NCI-H526 (cell line): ENCODE measurements at regions not wholly inside any gene's neighbourhood (a gene's known extent, or its start where the extent isn't known, plus 50 kb on each side); places are given as distances from the start of the nearest gene placed in this dataset.
"Not testable (repeated sequence)": the region's sequence is repeated elsewhere in the genome, so short reads cannot be mapped to it uniquely, and the experiment has no call there.

ENCODE experiments used
- DNase-seq, 2 experiments: peaks; one replicate each; lab custom pipeline; 2025; lab: John Stamatoyannopoulos, UW

DNA sequence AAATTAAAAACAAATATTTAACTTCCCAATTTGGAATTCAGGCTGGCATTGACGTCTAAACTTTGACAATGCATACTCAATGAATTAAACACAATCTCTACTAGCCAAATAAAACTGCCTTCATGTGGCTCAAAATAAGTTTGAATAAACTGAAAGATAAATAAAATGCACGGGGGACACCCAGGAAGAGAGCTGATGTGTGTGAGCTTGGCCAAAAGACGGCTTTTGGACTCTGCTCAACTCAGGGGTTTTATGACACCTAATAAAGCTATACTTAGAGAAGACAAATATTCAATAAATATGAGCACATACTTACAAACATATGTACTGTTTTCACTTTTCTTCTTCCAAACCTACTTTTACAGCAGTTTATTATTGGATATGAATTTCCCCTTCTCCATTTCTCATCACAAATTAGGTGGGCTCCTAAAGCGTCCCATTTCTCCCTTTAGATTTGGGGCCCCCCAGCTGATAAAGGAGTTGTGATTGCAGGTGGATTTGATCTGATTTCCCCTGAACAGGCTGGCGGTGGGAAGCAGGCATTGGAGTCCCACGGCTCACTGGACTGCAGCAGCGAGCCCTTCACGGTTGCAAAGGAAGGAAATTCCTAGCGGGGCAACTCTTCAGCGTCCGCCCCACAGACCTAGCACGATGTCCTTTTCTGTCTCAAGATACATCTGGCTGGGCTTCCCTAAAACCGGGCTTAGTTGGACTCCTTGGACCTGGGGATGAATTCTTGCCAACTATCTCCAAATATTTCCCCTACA is 79.6 kb downstream of the INSIG1 start:
- DNase-seq = no peak

DNA sequence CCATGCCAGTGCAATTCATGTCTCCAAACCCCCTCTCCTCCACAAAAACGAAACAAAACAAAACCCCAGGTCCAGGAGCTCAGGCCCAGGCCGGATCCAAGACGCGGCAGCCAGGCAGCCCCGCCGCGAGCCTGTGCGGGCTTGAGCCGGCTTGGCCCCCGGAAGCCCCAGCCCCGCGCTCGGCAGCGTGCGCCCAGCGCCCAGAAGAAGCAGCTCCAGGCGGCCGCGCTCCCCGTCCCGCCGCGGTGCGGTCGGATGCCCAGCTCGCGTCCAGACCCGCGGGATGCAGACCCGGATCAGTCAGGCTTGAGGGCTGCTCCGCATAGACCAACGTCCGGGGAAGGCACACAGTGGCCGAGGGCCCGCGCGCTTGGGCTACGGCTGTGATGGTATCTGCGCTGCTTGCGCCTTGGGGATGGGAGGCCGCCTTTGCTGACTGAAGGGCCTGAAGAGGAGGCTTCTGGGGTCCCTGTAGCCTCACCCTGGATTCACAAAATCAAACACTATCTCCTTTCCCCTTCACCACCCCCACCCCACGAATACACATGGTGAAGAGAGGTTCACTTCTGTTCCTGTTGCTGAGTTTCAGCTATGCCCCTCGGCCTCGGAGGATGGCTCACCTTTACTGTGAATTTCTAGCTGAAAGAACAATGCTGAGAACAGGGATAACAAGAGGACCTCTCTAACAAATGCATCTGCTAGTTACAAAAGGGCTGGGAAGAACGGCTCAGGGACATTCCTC is 79.9 kb upstream of the EN2 start:
- peak in 1 of 2 experiments; percentile 70 for DNase-seq

- no peak for DNase-seq
Observed at GRCh38 chr7:155378580-155378934, 79.4 kb upstream of the EN2 start.

- no peak for DNase-seq
Observed at GRCh38 chr7:155378959-155379871, 78.7 kb upstream of the EN2 start.

GRCh38 chr7:155380221-155380861 is 77.6 kb upstream of the EN2 start:
- peak; percentile 90 to 98 for DNase-seq

- DNase-seq = peak in 1 of 2 experiments; percentile 47
Observed at GRCh38 chr7:155380976-155381851, 76.7 kb upstream of the EN2 start.

DNA sequence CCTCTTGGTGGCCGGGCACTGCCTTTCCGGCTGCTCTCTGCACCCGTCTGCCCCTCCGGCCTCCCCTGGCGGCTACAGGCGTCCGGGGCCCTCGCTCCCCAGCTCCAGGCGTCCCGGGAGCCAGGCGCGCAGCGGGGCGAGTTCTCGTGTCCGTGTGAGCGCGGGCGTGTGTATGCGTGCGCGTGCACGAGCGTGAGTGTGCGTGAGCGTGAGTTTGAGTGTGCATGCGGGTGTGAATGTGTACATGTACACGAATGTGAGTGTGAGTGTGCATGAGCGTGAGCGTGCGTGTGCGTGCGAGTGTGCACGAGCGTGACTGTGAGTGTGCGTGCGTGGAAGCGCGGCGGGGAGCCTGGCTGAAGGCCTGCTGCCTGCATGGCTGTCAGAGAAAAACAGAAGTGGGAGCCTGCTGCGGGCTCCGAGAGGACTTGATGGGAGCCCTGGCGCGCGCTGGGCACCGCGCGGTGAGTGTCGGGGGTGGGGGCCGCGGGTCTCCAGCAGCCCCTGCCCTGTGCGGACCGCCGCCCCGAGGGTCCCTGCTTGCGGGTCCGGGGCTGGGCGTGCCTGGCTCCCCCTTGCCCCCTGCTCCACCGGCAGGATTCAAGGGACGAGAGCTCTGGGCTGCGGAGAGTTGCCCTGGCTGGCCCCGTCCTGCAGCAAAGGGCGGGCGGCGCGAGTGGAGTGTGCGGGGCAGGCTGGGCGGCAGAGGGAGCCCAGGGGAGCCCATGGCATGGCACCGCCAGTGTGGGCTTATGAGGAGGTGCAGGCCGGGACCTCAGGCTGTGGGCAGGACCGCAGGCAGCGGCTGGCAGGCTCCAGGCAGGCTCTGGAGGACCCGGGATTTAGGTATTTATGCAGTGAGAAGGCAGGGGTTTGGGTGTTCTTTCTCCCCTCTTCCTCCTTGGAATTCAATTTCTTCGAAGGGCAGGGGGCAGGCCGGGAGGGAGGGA is 75.8 kb upstream of the EN2 start:
- DNase-seq = peak in 1 of 2 experiments; percentile 66

- DNase-seq = no peak
Observed at GRCh38 chr7:155382802-155383171, 75.1 kb upstream of the EN2 start.

- no peak for DNase-seq
Observed at GRCh38 chr7:155383756-155384491, 74.0 kb upstream of the EN2 start.

GRCh38 chr7:155384751-155385150 is 73.2 kb upstream of the EN2 start:
- no peak for DNase-seq

DNA sequence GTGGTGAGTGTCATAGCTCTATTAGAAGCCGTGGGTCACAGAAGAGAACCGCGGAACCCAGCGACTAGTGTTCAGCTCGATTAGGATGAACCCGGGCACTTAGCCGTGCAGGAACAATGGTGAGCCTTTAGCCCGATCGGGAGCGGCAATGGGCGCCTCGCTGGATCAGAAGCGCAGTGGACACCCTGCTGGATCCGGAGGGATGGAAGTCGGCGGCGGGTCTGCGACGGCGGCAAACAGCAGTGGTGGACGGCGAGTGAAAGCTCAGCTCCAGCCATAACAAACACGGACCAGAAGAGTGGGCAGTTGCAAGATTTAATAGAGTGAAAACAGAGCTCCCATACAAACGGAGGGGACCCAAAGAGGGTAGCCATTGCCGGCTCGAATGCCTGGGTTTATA is 72.7 kb upstream of the EN2 start:
- not testable (repeated sequence) for DNase-seq

- no peak for DNase-seq
Observed at GRCh38 chr7:155386608-155387007, 71.3 kb upstream of the EN2 start.

- DNase-seq = no peak
Observed at GRCh38 chr7:155387066-155387620, 70.8 kb upstream of the EN2 start.

GRCh38 chr7:155388561-155388960 is 69.4 kb upstream of the EN2 start:
- DNase-seq = no peak

GRCh38 chr7:155391414-155391813 is 66.5 kb upstream of the EN2 start:
- no peak for DNase-seq

GRCh38 chr7:155392726-155393570 is 65.0 kb upstream of the EN2 start:
- no peak for DNase-seq

- no peak for DNase-seq
Observed at GRCh38 chr7:155394413-155394812, 63.5 kb upstream of the EN2 start.
